Liver (tissue), 3 donors: ENCODE measurements at regions not wholly inside any gene's neighbourhood (a gene's known extent, or its start where the extent isn't known, plus 50 kb on each side); places are given as distances from the start of the nearest gene placed in this dataset.

ENCODE experiments used
- ATF3 ChIP-seq: IDR thresholded peaks from 2 replicates; pipeline ENCODE4 v1.6.1; 2016; ENCODE audit warnings: antibody characterized with exemption
- CTCF ChIP-seq: fragments of 150-350 bp; IDR thresholded peaks from 2 replicates; pipeline ENCODE4 v1.5.1; 2017; ENCODE audit warnings: improper control_type of control experiment, low read depth, low read length; ENCODE audit not compliant: missing input control
- EGR1 ChIP-seq, 2 donors: IDR thresholded peaks; 2 replicates each; pipeline ENCODE4 v1.6.1; 2016 to 2018; ENCODE audit warnings: antibody characterized with exemption in 2 of 2, low read depth in 2 of 2
- GABPA ChIP-seq, 2 donors: IDR thresholded peaks in 1 of 2; conservative IDR thresholded peaks in 1 of 2; 2 replicates each; pipeline ENCODE4 v1.6.1; 2016; ENCODE audit warnings: antibody characterized with exemption in 2 of 2, mild to moderate bottlenecking in 1 of 2, moderate library complexity in 1 of 2
- JUND ChIP-seq, 2 donors: IDR thresholded peaks; 2 replicates each; pipeline ENCODE4 v1.6.1; 2016; ENCODE audit warnings: antibody characterized with exemption in 2 of 2
- MAX ChIP-seq: IDR thresholded peaks from 2 replicates; pipeline ENCODE4 v1.6.1; 2016; ENCODE audit warnings: antibody characterized with exemption
- RAD21 ChIP-seq, 2 donors: IDR thresholded peaks; 2 replicates each; pipeline ENCODE4 v1.6.1; 2016; ENCODE audit warnings: antibody characterized with exemption in 2 of 2, mild to moderate bottlenecking in 2 of 2
- SP1 ChIP-seq: IDR thresholded peaks from 2 replicates; pipeline ENCODE4 v1.6.1; 2018; ENCODE audit warnings: antibody characterized with exemption, mild to moderate bottlenecking
- TAF1 ChIP-seq: conservative IDR thresholded peaks from 2 replicates; pipeline ENCODE4 v1.6.1; 2016; ENCODE audit warnings: antibody characterized with exemption, mild to moderate bottlenecking
- ZBTB33 ChIP-seq: IDR thresholded peaks from 2 replicates; pipeline ENCODE4 v1.6.1; 2016; ENCODE audit warnings: antibody characterized with exemption
- donor health status: healthy.
- donor health status: healthy.

GRCh38 chr4:55742655-55743202 lies 76.9 kb upstream of the EXOC1L start:
- no peak for TF ChIP-seq CTCF
- TF ChIP-seq MAX, result no peak
- no peak for TF ChIP-seq EGR1 (IDR thresholded peaks at IDR 0.05; ENCODE audit: low read depth in 2 of 2)
- TF ChIP-seq GABPA (IDR thresholded peaks at IDR 0.05 in 1 of 2, conservative IDR thresholded peaks at IDR 0.05 in 1 of 2), result no peak
- no peak for TF ChIP-seq ZBTB33
- TF ChIP-seq TAF1, result no peak
- no peak for TF ChIP-seq RAD21 (IDR thresholded peaks at IDR 0.05)
- TF ChIP-seq JUND (IDR thresholded peaks at IDR 0.05), result no peak
- TF ChIP-seq ATF3, result no peak
- TF ChIP-seq SP1, result no peak
